Keratinocyte (primary cell): ENCODE measurements at regions not wholly inside any gene's neighbourhood (a gene's known extent, or its start where the extent isn't known, plus 50 kb on each side); places are given as distances from the start of the nearest gene placed in this dataset.

Experiments used
- DNase-seq: peaks from one replicate; pipeline ENCODE4 v3.0.0-alpha.2; 2011; ENCODE audit warnings: low read depth, missing footprints, low spot score
- FAIRE-seq: peaks from 2 replicates; lab custom pipeline; 2011; peaks lifted over from hg19 to GRCh38; lab: Jason Lieb, UNC
- H2AFZ ChIP-seq: 2 replicates; pipeline ENCODE4 v1.6.0; 2012; ENCODE audit warnings: low read length, control low read depth, inconsistent platforms; ENCODE audit not compliant: control insufficient read depth
- H3K27ac ChIP-seq: 2 replicates; pipeline ENCODE4 v1.5.1; 2011; ENCODE audit warnings: low read length; ENCODE audit not compliant: control insufficient read depth, insufficient read depth
- H3K27me3 ChIP-seq: 3 replicates; pipeline ENCODE4 v1.6.0; 2011; ENCODE audit warnings: low read length; ENCODE audit not compliant: control insufficient read depth, insufficient read depth; ENCODE audit errors: extremely low read depth
- H3K36me3 ChIP-seq, 2 experiments: 2 replicates in 1 of 2; 3 replicates in 1 of 2; pipeline ENCODE4 v1.5.1; 2011; ENCODE audit warnings: low read length in 2 of 2, mild to moderate bottlenecking in 1 of 2; ENCODE audit not compliant: control insufficient read depth in 2 of 2, insufficient read depth in 2 of 2; ENCODE audit errors: extremely low read depth in 1 of 2
- H3K4me1 ChIP-seq: 3 replicates; pipeline ENCODE4 v1.5.1; 2011; ENCODE audit warnings: low read length; ENCODE audit not compliant: control insufficient read depth, insufficient read depth; ENCODE audit errors: extremely low read depth
- H3K4me2 ChIP-seq: 3 replicates; pipeline ENCODE4 v1.6.0; 2011; ENCODE audit warnings: low read depth, low read length; ENCODE audit not compliant: control insufficient read depth, insufficient read depth; ENCODE audit errors: extremely low read depth
- H3K4me3 ChIP-seq, 3 experiments: fragments of 200-600 bp in 1 of 3; sonication (generic) in 1 of 3; 2 replicates in 2 of 3; 3 replicates in 1 of 3; pipeline ENCODE4 v1.5.1; 2011 to 2016; ENCODE audit warnings: low read length in 3 of 3, mild to moderate bottlenecking in 3 of 3, control low read depth in 2 of 3, inconsistent platforms in 1 of 3, low read depth in 1 of 3, mixed read lengths in 1 of 3, mixed run types in 1 of 3, moderate library complexity in 1 of 3; ENCODE audit not compliant: control insufficient read depth in 2 of 3, insufficient read depth in 2 of 3; ENCODE audit errors: extremely low read depth in 1 of 3
- H3K79me2 ChIP-seq: 2 replicates; pipeline ENCODE4 v1.6.0; 2012; ENCODE audit warnings: low read length; ENCODE audit not compliant: control insufficient read depth, insufficient read depth
- H3K9ac ChIP-seq: 3 replicates; pipeline ENCODE4 v1.6.0; 2011; ENCODE audit warnings: low read length; ENCODE audit not compliant: control insufficient read depth, insufficient read depth; ENCODE audit errors: extremely low read depth
- H3K9me1 ChIP-seq: 3 replicates; pipeline ENCODE4 v1.6.0; 2011; ENCODE audit warnings: low read length; ENCODE audit not compliant: control insufficient read depth, insufficient read depth; ENCODE audit errors: extremely low read depth
- H3K9me3 ChIP-seq: 2 replicates; pipeline ENCODE4 v1.5.1; 2012; ENCODE audit warnings: low read depth, low read length; ENCODE audit not compliant: control insufficient read depth
- H4K20me1 ChIP-seq: 3 replicates; pipeline ENCODE4 v1.6.0; 2011; ENCODE audit warnings: low read length; ENCODE audit not compliant: control insufficient read depth, insufficient read depth; ENCODE audit errors: extremely low read depth
- CTCF ChIP-seq, 3 experiments: IDR thresholded peaks in 1 of 3; conservative IDR thresholded peaks in 1 of 3; optimal IDR thresholded peaks in 1 of 3; 2 replicates in 2 of 3; 3 replicates in 1 of 3; pipeline versions ENCODE3 to v1.5.1; 2011; ENCODE audit warnings: low read length in 3 of 3, mild to moderate bottlenecking in 3 of 3, moderate library complexity in 2 of 3, control low read depth in 1 of 3, inconsistent platforms in 1 of 3; ENCODE audit not compliant: insufficient read depth in 2 of 3; ENCODE audit errors: extremely low read depth in 1 of 3
- EZH2 ChIP-seq: IDR thresholded peaks from one replicate; pipeline ENCODE4 v1.6.1; 2012; ENCODE audit warnings: inconsistent platforms, mild to moderate bottlenecking, low read length, moderate library complexity
- dilution Hi-C: fragments of 300-500 bp; cut with MboI; formaldehyde crosslinking; loops from one replicate; pipeline ENCODE4 v1.7.0; 2020; ENCODE audit warnings: low sequenced_read_pairs; ENCODE audit not compliant: extremely low pct_ligation_motif_present

- Histone ChIP-seq H2AFZ (peak overlapping the region; percentile 63), H3K9me3 (no peaks in the 10 kb centered on the region), H4K20me1 (no peaks in the 10 kb centered on the region), H3K27me3 (no peaks in the 10 kb centered on the region), H3K9me1 (no peaks in the 10 kb centered on the region), H3K36me3 (no peaks in the 10 kb centered on the region), H3K4me2 (no peak overlapping the region), H3K4me1 (peaks cover 3% of the 10 kb centered on the region), H3K27ac (no peak overlapping the region), H3K9ac (no peak overlapping the region), H3K79me2 (no peaks in the 10 kb centered on the region), H3K4me3 (no peak overlapping the region)
- dilution Hi-C loops = no loop called here
- FAIRE-seq (no peak), DNase-seq (no peak)
- peak in 2 of 3 experiments; percentile 16 to 28 for TF ChIP-seq CTCF (optimal IDR thresholded peaks at IDR 0.05 in 1 of 3, IDR thresholded peaks at IDR 0.05 in 1 of 3, conservative IDR thresholded peaks at IDR 0.05 in 1 of 3; ENCODE audit: extremely low read depth in 1 of 3, insufficient read depth in 2 of 3, low read length in 3 of 3)
- no peak for TF ChIP-seq EZH2
Measured at GRCh38 chr19:28737021-28737895, 475.7 kb downstream of the UQCRFS1 start.

- Histone ChIP-seq H3K27me3 (no peaks in the 10 kb centered on the region), H3K27ac (no peak overlapping the region), H3K9me3 (no peaks in the 10 kb centered on the region), H3K9ac (no peak overlapping the region), H3K79me2 (no peaks in the 10 kb centered on the region), H3K36me3 (no peaks in the 10 kb centered on the region), H3K9me1 (no peaks in the 10 kb centered on the region), H3K4me2 (no peak overlapping the region), H2AFZ (peak overlapping the region; percentile 63), H3K4me3 (no peak overlapping the region), H4K20me1 (no peaks in the 10 kb centered on the region), H3K4me1 (peaks cover 3% of the 10 kb centered on the region)
- FAIRE-seq (no peak), DNase-seq (no peak)
- dilution Hi-C loops = no loop called here
- TF ChIP-seq CTCF (optimal IDR thresholded peaks at IDR 0.05 in 1 of 3, IDR thresholded peaks at IDR 0.05 in 1 of 3, conservative IDR thresholded peaks at IDR 0.05 in 1 of 3; ENCODE audit: extremely low read depth in 1 of 3, insufficient read depth in 2 of 3, low read length in 3 of 3) = no peak
Measured at GRCh38 chr19:28736528-28736927, 476.4 kb downstream of the UQCRFS1 start.
